Neuronal stem cell (in vitro differentiated cells): ENCODE measurements at regions not wholly inside any gene's neighbourhood (a gene's known extent, or its start where the extent isn't known, plus 50 kb on each side); places are given as distances from the start of the nearest gene placed in this dataset.

Experiments used
- DNase-seq: peaks from one replicate; pipeline ENCODE4 v3.0.0-alpha.2; 2013; ENCODE audit warnings: low spot score
- H2AFZ ChIP-seq: one replicate; pipeline ENCODE4 v1.6.1; 2013; ENCODE audit warnings: mild to moderate bottlenecking, low read length, inconsistent platforms
- H2AK5ac ChIP-seq: 2 replicates; pipeline ENCODE4 v1.6.1; 2013; ENCODE audit warnings: low read depth, mild to moderate bottlenecking, inconsistent platforms, low read length, moderate library complexity, mixed read lengths
- H2BK120ac ChIP-seq: 2 replicates; pipeline ENCODE4 v1.6.1; 2013; ENCODE audit warnings: low read depth, mild to moderate bottlenecking, inconsistent platforms, low read length, moderate library complexity, mixed read lengths
- H2BK12ac ChIP-seq: one replicate; pipeline ENCODE4 v1.6.1; 2013; ENCODE audit warnings: low read length, inconsistent platforms
- H2BK15ac ChIP-seq: 2 replicates; pipeline ENCODE4 v1.6.1; 2013; ENCODE audit warnings: mild to moderate bottlenecking, low read length, inconsistent platforms, mixed read lengths
- H2BK5ac ChIP-seq: one replicate; pipeline ENCODE4 v1.6.1; 2013; ENCODE audit warnings: inconsistent platforms, mild to moderate bottlenecking, low read length, moderate library complexity
- H3K14ac ChIP-seq: one replicate; pipeline ENCODE4 v1.6.1; 2013; ENCODE audit warnings: low read length, inconsistent platforms
- H3K18ac ChIP-seq: 2 replicates; pipeline ENCODE4 v1.6.1; 2013; ENCODE audit warnings: low read length, inconsistent platforms
- H3K23ac ChIP-seq: 2 replicates; pipeline ENCODE4 v1.6.1; 2013; ENCODE audit warnings: low read depth, mild to moderate bottlenecking, mixed read lengths, low read length, inconsistent platforms; ENCODE audit not compliant: poor library complexity
- H3K27ac ChIP-seq: replicated peaks from 3 replicates; pipeline ENCODE4 v1.5.1; 2013; ENCODE audit warnings: low read length, inconsistent platforms
- H3K27me3 ChIP-seq, 3 experiments: 2 replicates each; pipeline ENCODE4 v1.6.1; 2013; ENCODE audit warnings: low read length in 3 of 3, mild to moderate bottlenecking in 2 of 3, inconsistent platforms in 1 of 3, low read depth in 1 of 3, mixed read lengths in 1 of 3, moderate library complexity in 1 of 3; ENCODE audit not compliant: control insufficient read depth in 3 of 3, insufficient read depth in 3 of 3
- H3K36me3 ChIP-seq, 2 donors: replicated peaks in 1 of 2; 2 replicates each; pipeline ENCODE4 v1.6.1; 2013; ENCODE audit warnings: low read length in 2 of 2; ENCODE audit not compliant: control insufficient read depth in 2 of 2, insufficient read depth in 2 of 2
- H3K4ac ChIP-seq: 2 replicates; pipeline ENCODE4 v1.6.1; 2013; ENCODE audit warnings: inconsistent platforms, mild to moderate bottlenecking, low read length, moderate library complexity
- H3K4me1 ChIP-seq, 2 donors: 1 replicate in 1 of 2; 2 replicates in 1 of 2; pipeline ENCODE4 v1.6.1; 2013; ENCODE audit warnings: low read length in 2 of 2, low read depth in 1 of 2; ENCODE audit not compliant: control insufficient read depth in 2 of 2, insufficient read depth in 1 of 2
- H3K4me2 ChIP-seq: one replicate; pipeline ENCODE4 v1.6.1; 2013; ENCODE audit warnings: mild to moderate bottlenecking, low read length, inconsistent platforms; ENCODE audit not compliant: insufficient read depth, poor library complexity, severe bottlenecking
- H3K4me3 ChIP-seq, 2 donors: 2 replicates each; pipeline ENCODE4 v1.5.1; 2013; ENCODE audit warnings: low read length in 2 of 2, mild to moderate bottlenecking in 2 of 2, inconsistent platforms in 1 of 2, moderate library complexity in 1 of 2
- H3K79me1 ChIP-seq: one replicate; pipeline ENCODE4 v1.6.1; 2013; ENCODE audit warnings: low read depth, mild to moderate bottlenecking, inconsistent platforms, low read length, moderate library complexity
- H3K9ac ChIP-seq: one replicate; pipeline ENCODE4 v1.6.1; 2013; ENCODE audit warnings: mild to moderate bottlenecking, low read depth, low read length, inconsistent platforms; ENCODE audit not compliant: poor library complexity
- H3K9me3 ChIP-seq, 2 donors: replicated peaks in 1 of 2; 2 replicates each; pipeline versions ENCODE3 to v1.6.1; 2013; ENCODE audit warnings: low read length in 2 of 2, mild to moderate bottlenecking in 2 of 2, inconsistent platforms in 1 of 2, low read depth in 1 of 2, mixed read lengths in 1 of 2, moderate library complexity in 1 of 2; ENCODE audit not compliant: control insufficient read depth in 2 of 2, insufficient read depth in 1 of 2
- H4K8ac ChIP-seq: one replicate; pipeline ENCODE4 v1.6.1; 2013; ENCODE audit warnings: low read depth, mild to moderate bottlenecking, inconsistent platforms, low read length, moderate library complexity
- H4K91ac ChIP-seq: one replicate; pipeline ENCODE4 v1.6.1; 2013; ENCODE audit warnings: low read length, low read depth, mild to moderate bottlenecking, inconsistent platforms; ENCODE audit not compliant: poor library complexity
- WGBS, 2 donors: extraction: QIAGEN DNeasy Blood & Tissue Kit; methylation state at CpG; one replicate each; pipeline ENCODE4 v1.1.7; 2013; ENCODE audit warnings: missing lambda C conversion rate in 2 of 2, mixed read lengths in 1 of 2; ENCODE audit not compliant: insufficient read length in 2 of 2, insufficient replicate concordance in 1 of 2; ENCODE audit errors: extremely low coverage in 2 of 2; 5-methylcytosine and 5-hydroxymethylcytosine counted together

- Histone ChIP-seq H3K4me3 (no peak overlapping the region), H3K9me3 (peaks cover 0 to 2% of the 10 kb centered on the region in 2 donors), H3K23ac (no peak overlapping the region), H3K27ac (no peak overlapping the region), H3K18ac (no peak overlapping the region), H2AK5ac (no peak overlapping the region), H2BK5ac (no peak overlapping the region), H2BK15ac (no peak overlapping the region), H4K8ac (no peak overlapping the region), H3K4ac (no peak overlapping the region), H3K9ac (no peak overlapping the region), H2AFZ (peak overlapping the region; percentile 45), H3K36me3 (no peaks in the 10 kb centered on the region), H3K4me1 (no peaks in the 10 kb centered on the region), H2BK12ac (no peak overlapping the region), H3K79me1 (no peaks in the 10 kb centered on the region), H2BK120ac (no peak overlapping the region), H3K4me2 (no peak overlapping the region), H4K91ac (no peak overlapping the region), H3K14ac (no peak overlapping the region), H3K27me3 (no peaks in the 10 kb centered on the region)
- no peak for DNase-seq
- no CpG with 5 or more reads among the region's 1 CpG for WGBS, 2 donors
These were observed 803.9 kb downstream of the TAF11L14 start for GRCh38 chr5:18438126-18438525.

GRCh38 chr5:18455521-18455920 is 821.3 kb downstream of the TAF11L14 start:
- no peak overlapping the region for H3K4me3 ChIP-seq
- H3K23ac ChIP-seq = no peak overlapping the region
- no peak overlapping the region for H4K8ac ChIP-seq
- H3K27me3 ChIP-seq = no peaks in the 10 kb centered on the region
- no peak overlapping the region for H3K18ac ChIP-seq
- no peak overlapping the region for H2AK5ac ChIP-seq
- no peaks in the 10 kb centered on the region for H3K9me3 ChIP-seq
- H3K4ac ChIP-seq = no peak overlapping the region
- H3K9ac ChIP-seq = no peak overlapping the region
- no peak overlapping the region for H2BK120ac ChIP-seq
- no peaks in the 10 kb centered on the region for H3K79me1 ChIP-seq
- no peak overlapping the region for H2BK15ac ChIP-seq
- peaks cover 2 to 4% of the 10 kb centered on the region in 2 donors for H3K4me1 ChIP-seq
- H3K4me2 ChIP-seq = no peak overlapping the region
- no peak overlapping the region for H3K14ac ChIP-seq
- DNase-seq = no peak
- H3K36me3 ChIP-seq = no peaks in the 10 kb centered on the region
- H4K91ac ChIP-seq = no peak overlapping the region
- H2BK12ac ChIP-seq = no peak overlapping the region
- WGBS, 2 donors = no CpG with 5 or more reads among the region's 2 CpGs
- H3K27ac ChIP-seq = no peak overlapping the region
- H2BK5ac ChIP-seq = no peak overlapping the region
- no peak overlapping the region for H2AFZ ChIP-seq

GRCh38 chr5:18457255-18457654 is 823.0 kb downstream of the TAF11L14 start:
- H2AFZ ChIP-seq = no peak overlapping the region
- no peaks in the 10 kb centered on the region for H3K9me3 ChIP-seq
- no peak overlapping the region for H2BK12ac ChIP-seq
- no peaks in the 10 kb centered on the region for H3K27me3 ChIP-seq
- WGBS, 2 donors = no CpG with 5 or more reads among the region's 5 CpGs
- no peak overlapping the region for H3K14ac ChIP-seq
- peaks cover 2 to 4% of the 10 kb centered on the region in 2 donors for H3K4me1 ChIP-seq
- no peaks in the 10 kb centered on the region for H3K79me1 ChIP-seq
- DNase-seq = no peak
- H4K91ac ChIP-seq = no peak overlapping the region
- no peak overlapping the region for H3K9ac ChIP-seq
- no peak overlapping the region for H2BK120ac ChIP-seq
- no peaks in the 10 kb centered on the region for H3K36me3 ChIP-seq
- H2AK5ac ChIP-seq = no peak overlapping the region
- no peak overlapping the region for H3K4me2 ChIP-seq
- H3K18ac ChIP-seq = no peak overlapping the region
- no peak overlapping the region for H3K4ac ChIP-seq
- no peak overlapping the region for H2BK5ac ChIP-seq
- no peak overlapping the region for H3K27ac ChIP-seq
- H3K23ac ChIP-seq = no peak overlapping the region
- H3K4me3 ChIP-seq = no peak overlapping the region
- no peak overlapping the region for H2BK15ac ChIP-seq
- H4K8ac ChIP-seq = no peak overlapping the region

- Histone ChIP-seq H3K4me2 (no peak overlapping the region), H3K14ac (no peak overlapping the region), H3K4ac (no peak overlapping the region), H3K9ac (no peak overlapping the region), H3K18ac (no peak overlapping the region), H2AK5ac (no peak overlapping the region), H2BK12ac (no peak overlapping the region), H3K27ac (no peak overlapping the region), H2BK120ac (no peak overlapping the region), H3K4me3 (no peak overlapping the region), H4K91ac (no peak overlapping the region), H3K36me3 (no peaks in the 10 kb centered on the region), H3K23ac (no peak overlapping the region), H4K8ac (no peak overlapping the region), H3K9me3 (no peaks in the 10 kb centered on the region), H2BK15ac (no peak overlapping the region), H3K27me3 (no peaks in the 10 kb centered on the region), H2BK5ac (no peak overlapping the region), H3K79me1 (no peaks in the 10 kb centered on the region), H2AFZ (no peak overlapping the region), H3K4me1 (no peaks in the 10 kb centered on the region)
- no peak for DNase-seq
- WGBS, 2 donors = no CpG with 5 or more reads among the region's 1 CpG
These were observed 827.5 kb downstream of the TAF11L14 start for GRCh38 chr5:18461766-18462165.
